ENCODE measurements at regions not wholly inside any gene's neighbourhood (a gene's known extent, or its start where the extent isn't known, plus 50 kb on each side); places are given as distances from the start of the nearest gene placed in this dataset.
A peak's percentile ranks its signal among the peaks of the same experiment; 100 is the strongest.
"Not testable (repeated sequence)": the region's sequence is repeated elsewhere in the genome, so short reads cannot be mapped to it uniquely, and the experiment has no call there.

- DNase-seq, result no peak
These were observed 378.0 kb downstream of the CCSER2 start for GRCh38 chr10:84706431-84706830.

DNA sequence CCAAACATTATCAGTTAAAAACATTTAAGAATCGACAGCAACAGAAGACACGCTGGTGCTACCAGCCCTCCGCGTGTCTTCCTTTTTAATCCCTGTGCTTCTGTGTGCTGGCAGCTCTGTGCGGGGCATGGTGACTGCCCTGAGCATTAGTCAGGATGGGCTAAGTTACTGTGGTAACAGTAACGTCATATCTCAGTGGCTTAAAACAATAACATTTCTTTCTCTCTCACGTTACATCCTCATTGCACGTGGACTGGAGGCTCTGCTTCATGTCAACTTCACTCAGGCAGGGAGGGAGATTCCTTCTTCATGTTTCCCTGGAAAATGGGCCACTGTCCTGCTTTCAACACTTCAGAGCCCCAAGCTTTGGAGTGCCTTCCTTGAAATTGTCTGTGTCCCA is 378.5 kb downstream of the CCSER2 start:
- DNase-seq, result no peak

DNA sequence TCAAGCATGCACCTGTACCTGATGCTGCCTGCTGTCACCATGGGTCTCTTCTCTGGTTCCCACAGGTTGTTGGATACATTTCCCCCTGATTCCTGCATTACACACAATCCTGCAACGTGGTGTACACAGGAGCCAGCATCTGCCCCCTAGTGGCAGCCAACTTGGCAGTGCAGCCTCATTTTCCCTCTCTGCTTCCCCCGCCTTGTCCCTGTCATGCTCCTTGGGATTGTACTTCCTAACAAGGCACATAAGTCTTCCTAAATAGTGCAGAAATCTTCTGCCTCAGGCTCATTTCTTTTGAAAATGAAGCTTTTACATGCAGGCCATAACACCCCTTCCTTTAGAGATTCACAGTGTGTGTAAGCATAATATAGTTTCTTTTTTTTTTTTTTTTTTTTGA is 387.5 kb downstream of the CCSER2 start:
- DNase-seq, result peak; percentile 76

GRCh38 chr10:84718877-84719616 is 390.7 kb downstream of the CCSER2 start:
- DNase-seq, result no peak

GRCh38 chr10:84719687-84720086 is 391.3 kb downstream of the CCSER2 start:
- DNase-seq, result no peak

- DNase-seq, result no peak
These were observed 399.0 kb downstream of the CCSER2 start for GRCh38 chr10:84727398-84727797.

- not testable (repeated sequence) for DNase-seq
These were observed 410.7 kb downstream of the CCSER2 start for GRCh38 chr10:84739126-84739525.

GRCh38 chr10:84739641-84740040 is 411.3 kb downstream of the CCSER2 start:
- DNase-seq, result no peak

DNA sequence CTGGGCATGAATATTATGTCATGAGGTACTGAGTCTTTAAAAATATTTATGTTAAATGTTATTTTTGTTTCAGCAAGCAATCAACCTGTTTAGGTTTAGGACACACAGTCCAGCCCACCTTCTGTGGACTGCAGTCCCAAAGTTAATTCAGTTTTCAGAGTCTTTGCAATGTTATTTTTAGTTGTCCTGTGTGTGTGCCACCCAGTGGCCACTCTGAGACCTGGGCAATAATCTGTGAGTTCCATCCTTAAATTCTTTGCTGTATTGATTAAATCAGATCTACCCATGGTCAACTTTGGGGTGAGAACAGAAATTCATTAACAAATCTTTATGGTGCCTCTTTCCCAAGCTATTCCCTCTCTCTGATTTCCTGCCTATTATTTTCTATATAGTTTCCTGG is 415.1 kb downstream of the CCSER2 start:
- peak; percentile 3 for DNase-seq

DNA sequence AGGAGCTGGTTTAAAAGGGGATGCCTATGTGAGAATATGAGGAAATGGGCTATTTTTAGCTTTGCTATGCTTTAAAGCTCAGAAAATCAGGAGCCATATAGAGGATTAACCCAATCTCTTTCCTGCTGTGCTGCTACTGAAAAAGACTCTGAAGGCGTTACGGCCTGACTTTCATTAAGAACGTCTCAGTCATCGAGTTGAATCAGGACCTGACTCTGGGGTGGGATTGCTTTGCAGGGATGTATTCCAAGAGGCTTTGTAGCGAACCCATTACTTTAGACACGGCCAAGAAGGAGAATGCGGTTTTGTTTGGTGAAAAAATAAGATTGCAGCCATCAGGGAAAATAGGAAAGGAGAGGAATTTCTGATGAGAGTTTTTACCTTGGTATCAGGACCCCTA is 426.9 kb downstream of the CCSER2 start:
- peak; percentile 87 for DNase-seq

- not testable (repeated sequence) for DNase-seq
These were observed 428.3 kb downstream of the CCSER2 start for GRCh38 chr10:84756653-84757052.

DNA sequence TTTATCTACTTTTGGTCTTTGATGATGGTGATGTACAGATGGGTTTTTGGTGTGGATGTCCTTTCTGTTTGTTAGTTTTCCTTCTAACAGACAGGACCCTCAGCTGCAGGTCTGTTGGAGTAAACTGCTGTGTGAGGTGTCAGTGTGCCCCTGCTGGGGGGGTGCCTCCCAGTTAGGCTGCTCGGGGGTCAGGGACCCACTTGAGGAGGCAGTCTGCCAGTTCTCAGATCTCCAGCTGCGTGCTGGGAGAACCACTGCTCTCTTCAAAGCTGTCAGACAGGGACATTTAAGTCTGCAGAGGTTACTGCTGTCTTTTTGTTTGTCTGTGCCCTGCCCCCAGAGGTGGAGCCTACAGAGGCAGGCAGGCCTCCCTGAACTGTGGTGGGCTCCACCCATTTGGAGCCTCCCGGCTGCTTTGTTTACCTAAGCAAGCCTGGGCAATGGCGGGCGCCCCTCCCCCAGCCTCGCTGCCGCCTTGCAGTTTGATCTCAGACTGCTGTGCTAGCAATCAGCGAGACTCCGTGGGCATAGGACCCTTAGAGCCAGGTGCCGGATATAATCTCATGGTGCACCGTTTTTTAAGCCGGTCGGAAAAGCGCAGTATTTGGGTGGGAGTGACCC is 433.7 kb downstream of the CCSER2 start:
- DNase-seq, result not testable (repeated sequence)

DNA sequence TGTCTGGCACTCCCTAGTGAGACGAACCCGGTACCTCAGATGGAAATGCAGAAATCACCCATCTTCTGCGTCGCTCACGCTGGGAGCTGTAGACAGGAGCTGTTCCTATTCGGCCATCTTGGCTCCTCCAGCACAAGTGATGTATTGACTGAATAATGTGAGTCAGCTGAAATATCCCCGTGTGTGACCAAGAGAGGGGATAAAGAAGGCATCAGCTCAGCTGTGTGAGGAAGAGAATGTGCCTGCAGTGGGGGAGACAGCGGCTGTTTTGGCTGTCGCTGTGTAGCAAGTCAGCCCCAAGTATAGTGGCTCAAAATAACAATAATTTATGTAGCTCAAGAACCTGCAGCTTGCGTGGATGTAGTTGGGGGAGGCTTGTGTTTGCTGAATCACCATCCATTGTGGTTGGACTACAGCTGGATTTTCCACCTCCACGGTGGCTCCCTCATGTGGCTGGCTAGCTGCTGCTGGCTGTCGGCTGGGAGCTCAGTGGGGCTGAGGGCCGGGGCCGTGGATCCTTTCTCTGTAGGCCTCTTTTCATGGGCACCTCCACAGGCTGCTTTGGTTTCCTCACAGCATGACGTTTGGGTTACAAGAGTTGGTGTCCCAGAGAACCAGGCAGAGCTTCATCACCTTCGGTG is 434.5 kb downstream of the CCSER2 start:
- no peak for DNase-seq

GRCh38 chr10:84763965-84764364 is 435.6 kb downstream of the CCSER2 start:
- no peak for DNase-seq

GRCh38 chr10:84765086-84765485 is 436.7 kb downstream of the CCSER2 start:
- DNase-seq, result no peak

DNA sequence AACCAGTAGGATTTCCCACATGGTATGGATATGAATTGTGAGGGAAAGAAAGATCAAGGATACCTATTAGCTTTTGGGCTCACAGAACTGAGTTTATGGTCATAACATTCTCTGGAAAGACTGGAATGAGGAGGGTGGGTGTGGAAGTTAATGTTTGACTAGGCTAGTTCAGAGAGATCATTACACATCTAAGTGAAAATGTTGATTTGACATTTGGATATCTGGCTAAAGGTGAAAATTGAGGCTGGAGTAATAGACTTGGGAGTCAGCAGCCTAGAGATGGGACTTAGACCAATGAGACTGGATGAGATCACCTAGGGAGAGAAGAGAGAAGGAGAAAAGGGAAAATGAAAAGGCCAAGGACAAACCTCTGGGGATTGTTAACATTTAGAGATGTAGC is 437.3 kb downstream of the CCSER2 start:
- DNase-seq, result no peak

DNA sequence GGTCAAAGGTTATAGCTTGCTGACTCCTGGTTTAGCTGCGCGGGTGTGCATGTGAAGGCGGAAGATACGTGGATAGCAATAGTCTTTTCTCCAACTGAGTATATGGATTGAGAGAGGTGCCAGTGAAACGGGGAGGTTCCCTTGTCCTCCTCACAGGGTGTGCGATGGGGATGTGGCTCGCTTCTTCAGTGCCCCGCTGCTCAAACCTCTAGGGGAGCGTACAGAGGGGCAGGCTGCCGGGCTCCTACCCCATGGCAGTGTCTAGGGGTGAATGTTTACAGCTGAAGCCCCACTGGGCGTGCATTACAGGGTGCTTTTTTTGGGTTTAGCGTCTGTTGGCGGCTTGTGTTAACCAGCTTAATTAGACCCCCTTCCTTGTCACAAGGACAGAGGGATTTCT is 438.5 kb downstream of the CCSER2 start:
- no peak for DNase-seq

DNA sequence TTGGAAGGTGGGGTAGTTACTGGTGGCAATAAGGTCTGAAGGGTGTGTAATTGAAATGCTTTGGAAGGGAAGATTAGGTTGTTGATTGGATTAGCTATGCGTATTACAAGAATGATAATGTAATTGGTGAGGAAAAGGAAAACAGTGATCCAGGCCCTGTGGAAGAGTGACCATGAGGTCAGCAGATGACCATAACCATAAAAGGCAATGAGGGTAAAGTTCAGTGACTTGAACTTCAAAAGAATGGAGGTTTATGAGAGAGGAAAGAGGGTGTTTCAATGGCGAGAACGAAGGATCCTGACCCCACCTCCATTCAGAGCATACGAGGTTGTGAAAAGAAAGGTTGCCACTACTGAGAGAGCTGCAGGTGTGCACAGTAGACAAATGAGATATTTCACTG is 439.7 kb downstream of the CCSER2 start:
- DNase-seq, result no peak

DNA sequence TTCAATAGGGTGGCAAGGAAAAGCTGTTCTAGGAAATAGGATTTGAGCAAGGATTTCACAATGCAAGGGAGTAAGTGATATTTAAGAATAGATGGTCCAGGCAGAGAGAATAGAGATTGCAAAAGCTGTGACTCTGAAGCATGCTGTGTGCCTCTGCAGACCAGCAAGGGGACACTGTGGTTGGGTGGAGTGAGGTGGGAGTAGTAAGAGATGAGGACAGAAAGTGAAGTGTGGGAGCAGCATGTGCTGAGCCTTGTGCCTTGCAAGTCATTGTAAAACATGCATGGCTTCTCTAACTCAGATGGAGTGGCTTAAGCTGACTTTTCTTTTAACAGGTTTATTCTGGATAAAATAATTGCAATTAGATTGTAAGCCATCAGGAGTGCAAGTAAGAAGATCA is 442.4 kb downstream of the CCSER2 start:
- DNase-seq, result no peak

- peak; percentile 73 for DNase-seq
These were observed 455.0 kb downstream of the CCSER2 start for GRCh38 chr10:84783386-84783785.

DNA sequence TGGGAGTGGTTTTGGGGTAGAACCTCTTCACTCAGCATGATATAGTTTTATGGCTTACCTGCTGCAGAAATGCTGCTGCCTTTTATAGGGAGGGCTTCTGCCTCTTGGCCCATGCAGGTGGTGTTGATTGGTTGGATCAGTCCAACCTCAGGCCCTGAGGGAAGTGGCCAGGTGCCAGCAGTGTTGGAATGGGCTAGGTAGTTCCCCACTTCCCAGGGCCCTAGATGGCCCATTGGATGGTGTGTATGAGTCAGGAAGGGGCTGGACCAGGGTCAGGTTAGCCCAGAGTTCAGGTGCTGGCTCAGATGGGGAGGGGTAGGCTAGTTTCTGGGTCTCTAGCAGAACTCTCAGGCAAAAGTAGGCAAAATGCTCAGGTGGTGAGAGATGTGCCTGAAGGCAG is 455.5 kb downstream of the CCSER2 start:
- DNase-seq, result no peak

DNA sequence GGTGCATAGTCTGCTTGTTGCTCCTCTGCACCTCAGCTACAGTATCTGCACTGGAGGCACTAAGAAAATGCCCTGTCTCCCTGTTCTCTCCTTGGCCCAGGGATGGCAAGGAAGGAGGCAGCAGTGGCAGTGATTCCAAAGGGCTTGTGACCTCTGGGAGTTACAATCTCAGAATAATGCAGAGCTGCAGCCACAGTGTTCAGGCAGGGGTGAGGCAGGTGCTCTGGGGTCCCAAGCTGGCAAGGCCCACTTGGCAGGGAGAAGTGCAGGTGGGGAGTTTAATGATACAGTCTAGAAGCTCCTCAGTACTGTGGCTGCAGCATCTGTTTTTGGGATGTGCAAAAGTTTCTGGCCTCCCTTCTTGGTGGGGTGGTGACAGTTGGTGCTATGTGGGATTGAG is 456.4 kb downstream of the CCSER2 start:
- no peak for DNase-seq

- no peak for DNase-seq
These were observed 460.6 kb downstream of the CCSER2 start for GRCh38 chr10:84789026-84789425.

DNA sequence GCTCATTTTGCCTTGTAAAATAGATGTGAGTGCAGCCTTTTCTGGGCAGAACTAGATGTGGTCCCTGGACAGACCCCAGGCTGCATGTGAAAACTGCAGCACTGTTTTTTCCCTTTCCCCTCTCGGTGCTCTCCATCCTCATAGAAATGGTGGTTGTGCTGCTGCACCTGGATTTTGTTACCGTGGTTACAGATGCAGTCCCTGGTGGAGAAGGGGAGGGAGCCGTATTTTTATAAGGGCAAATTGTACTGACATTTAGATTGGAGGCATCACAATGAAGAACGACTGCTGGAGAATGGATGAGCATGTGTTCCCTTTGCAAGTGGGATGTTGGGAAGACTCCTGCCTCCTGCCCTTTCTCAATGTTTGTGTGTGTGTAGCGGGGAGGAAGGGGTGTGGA is 469.9 kb downstream of the CCSER2 start:
- no peak for DNase-seq

All from NCI-H82 (cell line).